HepG2 (cell line): ENCODE measurements at regions not wholly inside any gene's neighbourhood (a gene's known extent, or its start where the extent isn't known, plus 50 kb on each side); places are given as distances from the start of the nearest gene placed in this dataset.

Source experiments
- HDAC2 ChIP-seq: sonication (generic); formaldehyde crosslinking; IDR thresholded peaks from 2 replicates; pipeline ENCODE4 v1.4.0; 2020; ENCODE audit warnings: missing genetic modification reagents
- KDM6A ChIP-seq: IDR thresholded peaks from 2 replicates; pipeline ENCODE4 v1.6.1; 2016; ENCODE audit warnings: low read depth
- MAX ChIP-seq: IDR thresholded peaks from 2 replicates; pipeline ENCODE4 v1.6.1; 2012; ENCODE audit warnings: inconsistent platforms
- RBM39 ChIP-seq: fragments of 200-400 bp; formaldehyde crosslinking; IDR thresholded peaks from one replicate; pipeline ENCODE4 v1.6.1; 2018; ENCODE audit warnings: antibody characterized with exemption, mild to moderate bottlenecking, low read depth, low read length; ENCODE audit not compliant: poor library complexity, severe bottlenecking
- RELA ChIP-seq: sonication (generic); formaldehyde crosslinking; IDR thresholded peaks from 2 replicates; pipeline ENCODE4 v1.4.0; 2020; ENCODE audit warnings: missing genetic modification reagents
- SIN3A ChIP-seq: IDR thresholded peaks from 2 replicates; pipeline ENCODE4 v1.6.1; 2011; ENCODE audit warnings: low read depth, mild to moderate bottlenecking, control low read depth, low read length, borderline replicate concordance
- TARDBP ChIP-seq: sonication (generic); formaldehyde crosslinking; IDR thresholded peaks from 2 replicates; pipeline ENCODE4 v1.8.0; 2022; ENCODE audit warnings: mild to moderate bottlenecking, missing genetic modification reagents
- TF ChIP-seq, protein P1 (sequence below): sonication (generic); formaldehyde crosslinking; IDR thresholded peaks from 2 replicates; pipeline ENCODE4 v1.5.0; 2020; ENCODE audit warnings: mild to moderate bottlenecking, missing genetic modification reagents, moderate library complexity

- TF ChIP-seq SIN3A (no peak), HDAC2 (CRISPR knock-in tag) (no peak), RELA (no peak), RBM39 (no peak), MAX (no peak), KDM6A (CRISPR knock-in tag) (no peak), TARDBP (CRISPR knock-in tag) (no peak)
- TF ChIP-seq, protein P1, sequence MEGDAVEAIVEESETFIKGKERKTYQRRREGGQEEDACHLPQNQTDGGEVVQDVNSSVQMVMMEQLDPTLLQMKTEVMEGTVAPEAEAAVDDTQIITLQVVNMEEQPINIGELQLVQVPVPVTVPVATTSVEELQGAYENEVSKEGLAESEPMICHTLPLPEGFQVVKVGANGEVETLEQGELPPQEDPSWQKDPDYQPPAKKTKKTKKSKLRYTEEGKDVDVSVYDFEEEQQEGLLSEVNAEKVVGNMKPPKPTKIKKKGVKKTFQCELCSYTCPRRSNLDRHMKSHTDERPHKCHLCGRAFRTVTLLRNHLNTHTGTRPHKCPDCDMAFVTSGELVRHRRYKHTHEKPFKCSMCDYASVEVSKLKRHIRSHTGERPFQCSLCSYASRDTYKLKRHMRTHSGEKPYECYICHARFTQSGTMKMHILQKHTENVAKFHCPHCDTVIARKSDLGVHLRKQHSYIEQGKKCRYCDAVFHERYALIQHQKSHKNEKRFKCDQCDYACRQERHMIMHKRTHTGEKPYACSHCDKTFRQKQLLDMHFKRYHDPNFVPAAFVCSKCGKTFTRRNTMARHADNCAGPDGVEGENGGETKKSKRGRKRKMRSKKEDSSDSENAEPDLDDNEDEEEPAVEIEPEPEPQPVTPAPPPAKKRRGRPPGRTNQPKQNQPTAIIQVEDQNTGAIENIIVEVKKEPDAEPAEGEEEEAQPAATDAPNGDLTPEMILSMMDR (CRISPR knock-in tag), result no peak
These were observed 1131.8 kb upstream of the TMPRSS15 start for GRCh38 chr21:19535356-19535755.
